H9 (cell line): ENCODE measurements at regions not wholly inside any gene's neighbourhood (a gene's known extent, or its start where the extent isn't known, plus 50 kb on each side); places are given as distances from the start of the nearest gene placed in this dataset.

Experiments
- DNase-seq: peaks from one replicate; pipeline ENCODE4 v3.0.0-alpha.2; 2017
- H2AFZ ChIP-seq: one replicate; pipeline ENCODE4 v1.6.1; 2013; ENCODE audit warnings: mild to moderate bottlenecking, low read length, control low read depth, moderate library complexity
- H2AK5ac ChIP-seq: 2 replicates; pipeline ENCODE4 v1.6.1; 2013; ENCODE audit warnings: low read length, control low read depth, mixed read lengths; ENCODE audit not compliant: insufficient read length
- H2BK120ac ChIP-seq: one replicate; pipeline ENCODE4 v1.6.1; 2013; ENCODE audit warnings: low read depth, mild to moderate bottlenecking, low read length, control low read depth, inconsistent platforms; ENCODE audit not compliant: poor library complexity, severe bottlenecking
- H2BK12ac ChIP-seq: 2 replicates; pipeline ENCODE4 v1.6.1; 2013; ENCODE audit warnings: low read length, control low read depth, mixed read lengths, low read depth; ENCODE audit not compliant: insufficient read length
- H2BK15ac ChIP-seq: 2 replicates; pipeline ENCODE4 v1.6.1; 2013; ENCODE audit warnings: low read depth, low read length, control low read depth
- H2BK20ac ChIP-seq: one replicate; pipeline ENCODE4 v1.6.1; 2013; ENCODE audit warnings: low read depth, mild to moderate bottlenecking, low read length, control low read depth, inconsistent platforms; ENCODE audit not compliant: poor library complexity, severe bottlenecking
- H2BK5ac ChIP-seq: 2 replicates; pipeline ENCODE4 v1.6.1; 2013; ENCODE audit warnings: low read length, control low read depth, mixed read lengths; ENCODE audit not compliant: insufficient read length
- H3K14ac ChIP-seq: 2 replicates; pipeline ENCODE4 v1.6.1; 2013; ENCODE audit warnings: low read length, control low read depth; ENCODE audit not compliant: insufficient read depth
- H3K18ac ChIP-seq: 2 replicates; pipeline ENCODE4 v1.6.1; 2013; ENCODE audit warnings: low read depth, mild to moderate bottlenecking, mixed read lengths, low read length, control low read depth; ENCODE audit not compliant: insufficient read length
- H3K23ac ChIP-seq: 2 replicates; pipeline ENCODE4 v1.6.1; 2013; ENCODE audit warnings: low read length, control low read depth, mixed read lengths, low read depth; ENCODE audit not compliant: insufficient read length
- H3K23me2 ChIP-seq: 2 replicates; pipeline ENCODE4 v1.6.1; 2013; ENCODE audit warnings: low read depth, mild to moderate bottlenecking, mixed read lengths, low read length, control low read depth; ENCODE audit not compliant: insufficient read length, poor library complexity, severe bottlenecking
- H3K27ac ChIP-seq: 2 replicates; pipeline ENCODE4 v1.5.1; 2013; ENCODE audit warnings: low read length, control low read depth, mixed read lengths, low read depth; ENCODE audit not compliant: insufficient read length
- H3K27me3 ChIP-seq: 2 replicates; pipeline ENCODE4 v1.6.1; 2013; ENCODE audit warnings: low read length, control low read depth, inconsistent platforms; ENCODE audit not compliant: insufficient read depth
- H3K4ac ChIP-seq: 2 replicates; pipeline ENCODE4 v1.6.1; 2013; ENCODE audit warnings: low read depth, mild to moderate bottlenecking, control low read depth, inconsistent platforms, low read length, moderate library complexity
- H3K4me1 ChIP-seq: 2 replicates; pipeline ENCODE4 v1.6.1; 2013; ENCODE audit warnings: low read length, control low read depth, inconsistent platforms; ENCODE audit not compliant: insufficient read depth
- H3K4me2 ChIP-seq: 2 replicates; pipeline ENCODE4 v1.6.1; 2013; ENCODE audit warnings: low read length, control low read depth, mixed read lengths; ENCODE audit not compliant: insufficient read length, insufficient read depth
- H3K56ac ChIP-seq: 2 replicates; pipeline ENCODE4 v1.6.1; 2013; ENCODE audit warnings: low read depth, mild to moderate bottlenecking, mixed read lengths, low read length, control low read depth; ENCODE audit not compliant: insufficient read length
- H3K79me1 ChIP-seq: 2 replicates; pipeline ENCODE4 v1.6.1; 2013; ENCODE audit warnings: low read depth, mild to moderate bottlenecking, moderate library complexity, low read length, control low read depth, inconsistent platforms; ENCODE audit not compliant: insufficient read depth, poor library complexity, severe bottlenecking
- H3K79me2 ChIP-seq: 2 replicates; pipeline ENCODE4 v1.6.1; 2013; ENCODE audit warnings: low read length, control low read depth, inconsistent platforms; ENCODE audit not compliant: insufficient read depth
- H3K9ac ChIP-seq: 2 replicates; pipeline ENCODE4 v1.6.1; 2013; ENCODE audit warnings: low read length, control low read depth, mixed read lengths; ENCODE audit not compliant: insufficient read length; ENCODE audit errors: extremely low read depth
- H3K9me3 ChIP-seq: one replicate; pipeline ENCODE4 v1.6.1; 2013; ENCODE audit warnings: low read depth, low read length, inconsistent platforms; ENCODE audit not compliant: control insufficient read depth
- H3T11ph ChIP-seq: one replicate; pipeline ENCODE4 v1.6.1; 2013; ENCODE audit warnings: mild to moderate bottlenecking, low read length, control low read depth, inconsistent platforms
- H4K20me1 ChIP-seq: one replicate; pipeline ENCODE4 v1.6.1; 2013; ENCODE audit not compliant: control insufficient read depth, insufficient read length, insufficient read depth
- H4K5ac ChIP-seq: 2 replicates; pipeline ENCODE4 v1.6.1; 2013; ENCODE audit warnings: low read depth, mild to moderate bottlenecking, mixed read lengths, low read length, control low read depth; ENCODE audit not compliant: insufficient read length
- H4K8ac ChIP-seq: replicated peaks from 2 replicates; pipeline ENCODE4 v1.6.1; 2013; ENCODE audit warnings: low read length, control low read depth, mixed read lengths, low read depth; ENCODE audit not compliant: insufficient read length
- H4K91ac ChIP-seq: 2 replicates; pipeline ENCODE4 v1.6.1; 2013; ENCODE audit warnings: low read depth, mild to moderate bottlenecking, moderate library complexity, mixed read lengths, low read length, control low read depth; ENCODE audit not compliant: insufficient read length
- H3K27ac Mint-ChIP-seq, 3 experiments: 2 replicates in 2 of 3; 3 replicates in 1 of 3; pipeline ENCODE4 v1.8.0; 2020 to 2021; ENCODE audit warnings: mixed read lengths in 3 of 3, mild to moderate bottlenecking in 1 of 3, moderate library complexity in 1 of 3
- H3K27me3 Mint-ChIP-seq: 2 replicates; pipeline ENCODE4 v1.8.0; 2021; ENCODE audit warnings: low read depth, mild to moderate bottlenecking, moderate library complexity, mixed read lengths
- H3K36me3 Mint-ChIP-seq, 3 experiments: 2 replicates in 2 of 3; 3 replicates in 1 of 3; pipeline ENCODE4 v1.8.0; 2020 to 2021; ENCODE audit warnings: low read depth in 3 of 3, mixed read lengths in 3 of 3; ENCODE audit not compliant: insufficient read depth in 1 of 3
- H3K4me1 Mint-ChIP-seq, 2 experiments: 2 replicates each; pipeline ENCODE4 v1.8.0; 2020; ENCODE audit warnings: mixed read lengths in 2 of 2
- H3K4me3 Mint-ChIP-seq, 2 experiments: 2 replicates in 1 of 2; 3 replicates in 1 of 2; pipeline ENCODE4 v1.8.0; 2020 to 2021; ENCODE audit warnings: mild to moderate bottlenecking in 2 of 2, mixed read lengths in 2 of 2, moderate library complexity in 1 of 2
- H3K9me3 Mint-ChIP-seq, 2 experiments: 2 replicates in 1 of 2; 3 replicates in 1 of 2; pipeline ENCODE4 v1.8.0; 2020; ENCODE audit warnings: mild to moderate bottlenecking in 2 of 2, mixed read lengths in 2 of 2, moderate library complexity in 1 of 2
- WGBS: extraction: QIAGEN DNeasy Blood & Tissue Kit; methylation state at CpG from one replicate; pipeline ENCODE4 v1.1.7; 2013; ENCODE audit warnings: missing lambda C conversion rate, low lambda C conversion rate, mixed read lengths; ENCODE audit not compliant: insufficient read length; ENCODE audit errors: extremely low coverage; 5-methylcytosine and 5-hydroxymethylcytosine counted together
- TF ChIP-seq, protein P1 (sequence below): fragments of 200-600 bp; sonication (generic); conservative IDR thresholded peaks from 3 replicates; pipeline ENCODE4 v1.8.0; 2021; ENCODE audit warnings: antibody characterized with exemption, mild to moderate bottlenecking

- H3K27ac ChIP-seq: no peak overlapping the region
- no peak for DNase-seq
- H3K4me3 Mint-ChIP-seq: no peak overlapping the region
- no peaks in the 10 kb centered on the region for H3K27me3 Mint-ChIP-seq
- peaks cover 0 to 7% of the 10 kb centered on the region in 2 experiments; a peak in 1 of 5 replicates for H3K9me3 Mint-ChIP-seq
- no peak overlapping the region for H2AFZ ChIP-seq
- no peak overlapping the region for H3K4ac ChIP-seq
- no peak overlapping the region for H2AK5ac ChIP-seq
- no peak overlapping the region for H3K23ac ChIP-seq
- no peak overlapping the region for H3K4me2 ChIP-seq
- H3T11ph ChIP-seq: no peak overlapping the region
- no peak overlapping the region for H3K18ac ChIP-seq
- H3K4me1 Mint-ChIP-seq: no peaks in the 10 kb centered on the region
- no peak overlapping the region for H2BK20ac ChIP-seq
- no CpG with 5 or more reads among the region's 7 CpGs for WGBS
- H4K8ac ChIP-seq: no peak overlapping the region
- H3K23me2 ChIP-seq: no peaks in the 10 kb centered on the region
- H3K79me1 ChIP-seq: no peaks in the 10 kb centered on the region
- no peaks in the 10 kb centered on the region for H3K4me1 ChIP-seq
- no peak overlapping the region for H2BK12ac ChIP-seq
- no peaks in the 10 kb centered on the region for H3K79me2 ChIP-seq
- no peaks in the 10 kb centered on the region for H3K27me3 ChIP-seq
- H3K36me3 Mint-ChIP-seq: peaks cover 0 to 8% (median 0%) of the 10 kb centered on the region in 3 experiments; a peak in 3 of 7 replicates
- TF ChIP-seq, protein P1, sequence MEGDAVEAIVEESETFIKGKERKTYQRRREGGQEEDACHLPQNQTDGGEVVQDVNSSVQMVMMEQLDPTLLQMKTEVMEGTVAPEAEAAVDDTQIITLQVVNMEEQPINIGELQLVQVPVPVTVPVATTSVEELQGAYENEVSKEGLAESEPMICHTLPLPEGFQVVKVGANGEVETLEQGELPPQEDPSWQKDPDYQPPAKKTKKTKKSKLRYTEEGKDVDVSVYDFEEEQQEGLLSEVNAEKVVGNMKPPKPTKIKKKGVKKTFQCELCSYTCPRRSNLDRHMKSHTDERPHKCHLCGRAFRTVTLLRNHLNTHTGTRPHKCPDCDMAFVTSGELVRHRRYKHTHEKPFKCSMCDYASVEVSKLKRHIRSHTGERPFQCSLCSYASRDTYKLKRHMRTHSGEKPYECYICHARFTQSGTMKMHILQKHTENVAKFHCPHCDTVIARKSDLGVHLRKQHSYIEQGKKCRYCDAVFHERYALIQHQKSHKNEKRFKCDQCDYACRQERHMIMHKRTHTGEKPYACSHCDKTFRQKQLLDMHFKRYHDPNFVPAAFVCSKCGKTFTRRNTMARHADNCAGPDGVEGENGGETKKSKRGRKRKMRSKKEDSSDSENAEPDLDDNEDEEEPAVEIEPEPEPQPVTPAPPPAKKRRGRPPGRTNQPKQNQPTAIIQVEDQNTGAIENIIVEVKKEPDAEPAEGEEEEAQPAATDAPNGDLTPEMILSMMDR: no peak
- no peak overlapping the region for H3K14ac ChIP-seq
- H3K27ac Mint-ChIP-seq: no peak overlapping the region
- no peaks in the 10 kb centered on the region for H3K9me3 ChIP-seq
- no peaks in the 10 kb centered on the region for H4K20me1 ChIP-seq
- no peak overlapping the region for H2BK15ac ChIP-seq
- no peak overlapping the region for H2BK120ac ChIP-seq
- H2BK5ac ChIP-seq: no peak overlapping the region
- no peak overlapping the region for H4K91ac ChIP-seq
- H3K56ac ChIP-seq: no peak overlapping the region
- H4K5ac ChIP-seq: no peak overlapping the region
- H3K9ac ChIP-seq: no peak overlapping the region
These were observed 268.0 kb upstream of the TANK start for GRCh38 chr2:160892204-160892603.
